NCI-H2171 (cell line): ENCODE measurements at regions not wholly inside any gene's neighbourhood (a gene's known extent, or its start where the extent isn't known, plus 50 kb on each side); places are given as distances from the start of the nearest gene placed in this dataset.
A peak's percentile ranks its signal among the peaks of the same experiment; 100 is the strongest.
"Not testable (repeated sequence)": the region's sequence is repeated elsewhere in the genome, so short reads cannot be mapped to it uniquely, and the experiment has no call there.

Experiments
- DNase-seq: peaks from one replicate; lab custom pipeline; 2025; lab: John Stamatoyannopoulos, UW

DNA sequence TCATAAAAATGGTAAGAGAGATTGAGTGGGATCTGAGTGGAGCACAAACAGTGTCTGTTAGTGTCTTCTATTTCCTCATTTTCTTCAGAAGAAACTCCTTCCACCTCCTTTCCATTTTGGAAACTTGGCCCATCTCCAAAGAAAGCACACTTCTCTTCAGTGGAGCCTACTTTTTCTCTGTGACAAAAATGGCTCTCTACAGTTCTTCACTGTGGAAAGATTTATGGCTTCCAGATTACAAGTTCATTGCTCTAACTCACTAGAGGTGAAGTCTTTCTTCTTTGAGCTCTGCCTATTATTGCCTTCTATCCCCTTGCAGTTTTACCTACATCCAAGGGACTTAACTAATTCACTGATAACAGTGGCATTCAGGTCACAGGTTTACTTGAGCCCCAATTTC lies 325.8 kb downstream of the ANTXR2 start:
- no peak for DNase-seq

- no peak for DNase-seq
Measured at GRCh38 chr4:79743014-79743413, 330.0 kb downstream of the ANTXR2 start.

- no peak for DNase-seq
Measured at GRCh38 chr4:79739912-79740311, 331.9 kb upstream of the GK2 start.

- DNase-seq: peak; percentile 21
Measured at GRCh38 chr4:79723507-79723906, 315.5 kb upstream of the GK2 start.

- no peak for DNase-seq
Measured at GRCh38 chr4:79700356-79700755, 292.3 kb upstream of the GK2 start.

- no peak for DNase-seq
Measured at GRCh38 chr4:79697444-79697843, 289.4 kb upstream of the GK2 start.

DNA sequence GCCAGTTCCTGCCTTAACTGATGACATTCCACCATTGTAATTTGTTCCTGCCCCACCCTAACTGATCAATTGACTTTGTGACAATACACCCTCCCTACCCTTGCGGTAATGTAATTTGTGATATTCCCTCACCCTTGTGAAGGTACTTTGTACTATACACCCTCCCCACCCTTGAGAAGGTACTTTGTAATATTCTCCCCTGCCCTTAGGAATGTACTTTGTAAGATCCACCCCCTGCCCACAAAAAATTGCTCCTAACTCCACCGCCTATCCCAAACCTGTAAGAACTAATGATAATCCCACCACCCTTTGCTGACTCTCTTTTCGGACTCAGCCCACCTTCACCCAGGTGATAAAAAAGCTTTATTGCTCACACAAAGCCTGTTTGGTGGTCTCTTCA lies 288.5 kb upstream of the GK2 start:
- not testable (repeated sequence) for DNase-seq

DNA sequence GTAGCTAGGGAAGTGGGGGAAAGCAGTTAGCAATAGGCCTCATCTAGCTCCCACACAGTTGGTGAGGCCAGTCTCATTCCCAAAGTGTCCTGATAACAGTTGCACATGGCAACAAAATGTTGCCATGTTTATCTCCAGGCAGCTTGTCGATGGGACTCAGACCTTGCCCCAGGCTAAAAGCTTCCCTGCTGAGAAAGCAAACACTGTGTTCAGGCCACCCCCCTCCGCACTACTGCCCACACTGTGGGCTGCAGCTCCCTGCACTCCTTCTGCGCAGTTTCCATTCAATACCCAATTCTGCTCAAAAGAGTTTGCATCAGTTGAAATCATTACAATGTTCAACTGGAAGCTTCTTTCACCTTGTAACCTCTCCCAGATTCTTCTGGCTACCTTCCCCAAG lies 287.8 kb upstream of the GK2 start:
- DNase-seq: no peak

DNA sequence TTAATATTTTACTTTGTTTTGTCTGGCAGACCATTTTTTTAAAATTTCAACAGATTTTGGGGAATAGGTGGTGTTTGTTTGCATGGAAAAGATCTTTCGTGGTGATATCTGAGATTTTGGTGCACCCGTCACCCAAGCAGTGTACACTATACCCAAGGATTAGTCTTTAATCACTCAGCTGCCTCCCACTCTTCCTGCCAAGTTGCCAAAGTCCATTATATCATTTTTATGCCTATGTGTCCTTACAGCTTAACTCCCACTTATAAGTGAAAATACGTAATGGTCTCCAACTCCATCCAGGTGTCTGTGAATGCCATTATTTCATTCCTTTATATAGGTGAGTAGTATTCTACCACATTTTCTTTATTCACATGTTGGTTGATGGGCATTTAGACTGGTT lies 281.7 kb upstream of the GK2 start:
- no peak for DNase-seq

DNA sequence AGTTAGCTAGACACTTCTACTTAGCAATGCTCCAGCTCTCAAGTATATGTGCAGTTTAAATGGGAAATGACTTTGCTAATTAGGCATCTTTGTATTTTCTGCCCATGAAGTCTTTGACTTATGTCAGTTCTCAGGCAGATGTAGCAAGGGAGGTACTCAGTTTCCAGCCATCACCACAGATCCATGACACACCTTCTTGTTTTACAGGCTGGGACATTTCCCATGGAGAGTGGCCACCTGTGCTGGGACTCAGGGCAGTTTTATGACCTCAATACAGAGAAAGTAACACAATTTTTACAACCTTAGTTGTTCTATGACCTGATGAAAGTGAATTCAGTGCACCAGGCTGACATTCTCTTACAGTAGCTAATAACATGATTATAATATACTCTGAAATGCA lies 280.7 kb upstream of the GK2 start:
- no peak for DNase-seq

- DNase-seq: no peak
Measured at GRCh38 chr4:79687006-79687405, 279.0 kb upstream of the GK2 start.

GRCh38 chr4:79685542-79685941 lies 277.5 kb upstream of the GK2 start:
- DNase-seq: no peak

DNA sequence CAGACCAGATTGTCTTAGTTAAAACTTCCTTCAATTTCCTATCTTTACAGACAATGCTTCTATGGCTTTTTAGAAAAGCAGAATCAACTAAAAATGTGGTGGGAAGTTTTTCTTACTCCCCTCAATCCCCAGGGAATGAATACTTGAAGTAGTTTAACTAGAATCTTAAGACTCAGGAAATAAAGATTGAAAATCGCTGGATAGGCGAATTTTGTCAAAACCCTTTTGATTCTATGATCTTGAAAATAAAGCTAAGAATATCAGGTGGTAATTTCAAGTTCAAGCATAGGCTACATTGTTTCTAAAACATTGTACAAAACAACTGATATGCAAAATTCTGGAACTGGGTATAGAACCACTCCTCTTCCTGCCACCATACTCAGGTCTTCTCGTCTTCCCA lies 276.5 kb upstream of the GK2 start:
- no peak for DNase-seq

- DNase-seq: no peak
Measured at GRCh38 chr4:79682801-79683530, 274.9 kb upstream of the GK2 start.

DNA sequence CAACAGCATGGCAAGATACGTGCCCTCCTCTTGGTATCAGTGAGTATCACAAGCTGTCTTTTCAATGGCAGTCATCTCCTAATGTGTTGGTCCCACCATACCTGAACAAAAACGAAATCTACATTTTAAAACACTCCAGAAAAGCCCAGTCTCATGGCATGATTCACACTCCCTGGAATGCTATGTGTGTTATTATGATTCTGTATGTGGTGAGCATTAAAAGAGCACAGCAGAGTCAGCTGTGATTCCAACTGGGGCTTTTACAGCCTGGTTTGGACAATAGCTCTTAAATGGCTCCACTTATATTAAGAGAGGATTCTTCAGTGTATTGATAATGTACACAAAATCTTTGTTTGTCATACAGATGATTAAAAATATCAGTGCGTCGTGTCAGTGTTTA lies 274.1 kb upstream of the GK2 start:
- no peak for DNase-seq

GRCh38 chr4:79679859-79680258 lies 271.8 kb upstream of the GK2 start:
- no peak for DNase-seq

DNA sequence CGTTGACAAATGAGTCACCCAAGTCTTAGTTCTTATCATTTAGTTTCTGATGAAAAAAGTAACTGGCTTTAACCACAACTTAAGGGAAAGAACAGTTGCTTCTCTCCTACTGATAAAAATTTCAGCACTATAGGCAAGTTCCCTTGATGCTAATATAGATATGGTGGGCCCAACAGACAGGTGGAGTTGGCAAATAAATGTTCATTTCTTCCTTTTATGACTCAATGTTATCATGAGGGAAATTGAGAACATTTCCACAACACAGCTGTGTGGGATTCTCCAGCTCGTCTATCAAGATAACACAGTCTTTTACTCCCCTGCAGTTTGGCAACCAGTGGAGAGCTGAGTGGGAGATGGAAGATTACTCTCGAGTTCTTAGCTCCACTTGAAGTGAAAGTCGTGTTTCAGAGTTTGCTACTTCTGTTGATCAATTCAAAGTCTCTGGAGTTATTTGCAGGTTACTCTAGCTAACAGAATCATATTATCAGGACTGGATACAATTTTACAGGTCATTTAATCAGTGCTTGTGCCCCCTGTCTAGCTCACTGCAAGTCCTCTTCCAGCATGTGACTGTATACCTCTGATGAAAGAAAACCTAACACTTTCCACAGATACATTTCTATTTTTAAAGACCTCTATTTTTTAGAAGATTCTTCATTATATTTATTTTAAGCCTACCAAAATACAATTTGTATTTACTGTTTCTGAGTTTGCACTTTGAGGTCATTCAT lies 270.6 kb upstream of the GK2 start:
- no peak for DNase-seq

- DNase-seq: no peak
Measured at GRCh38 chr4:79676705-79677104, 268.7 kb upstream of the GK2 start.

DNA sequence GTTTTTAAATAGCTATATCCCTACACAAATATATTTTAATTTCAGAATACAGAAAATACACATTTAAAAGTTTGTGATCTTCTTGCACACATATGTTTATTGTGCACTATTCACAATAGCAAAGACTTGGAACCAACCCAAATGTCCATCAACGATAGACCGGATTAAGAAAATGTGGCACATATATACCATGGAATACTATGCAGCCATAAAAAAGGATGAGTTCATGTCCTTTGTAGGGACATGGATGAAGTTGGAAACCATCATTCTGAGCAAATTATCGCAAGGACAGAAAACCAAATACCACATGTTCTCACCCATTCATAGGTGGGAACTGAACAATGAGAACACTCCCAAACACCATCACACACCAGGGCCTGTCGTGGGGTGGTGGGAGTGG lies 266.9 kb upstream of the GK2 start:
- DNase-seq: not testable (repeated sequence)

DNA sequence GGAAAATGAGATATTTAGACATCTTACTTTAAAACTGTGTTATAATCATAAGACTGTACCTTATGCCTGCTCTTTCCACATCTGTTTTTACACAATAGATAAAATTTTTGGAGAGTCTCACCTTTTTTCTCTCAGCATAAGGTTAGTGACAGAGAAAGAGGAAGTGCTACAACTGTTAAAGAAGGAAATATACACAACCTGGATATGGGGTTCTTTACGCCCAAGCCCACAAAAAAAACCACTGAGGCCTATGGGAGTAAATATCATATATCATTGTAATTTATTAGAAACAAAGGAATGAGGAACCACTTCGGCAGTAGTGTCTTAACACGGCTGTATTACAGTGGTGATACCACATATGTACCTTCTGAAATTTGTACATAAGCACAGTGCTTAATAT lies 265.9 kb upstream of the GK2 start:
- no peak for DNase-seq

DNA sequence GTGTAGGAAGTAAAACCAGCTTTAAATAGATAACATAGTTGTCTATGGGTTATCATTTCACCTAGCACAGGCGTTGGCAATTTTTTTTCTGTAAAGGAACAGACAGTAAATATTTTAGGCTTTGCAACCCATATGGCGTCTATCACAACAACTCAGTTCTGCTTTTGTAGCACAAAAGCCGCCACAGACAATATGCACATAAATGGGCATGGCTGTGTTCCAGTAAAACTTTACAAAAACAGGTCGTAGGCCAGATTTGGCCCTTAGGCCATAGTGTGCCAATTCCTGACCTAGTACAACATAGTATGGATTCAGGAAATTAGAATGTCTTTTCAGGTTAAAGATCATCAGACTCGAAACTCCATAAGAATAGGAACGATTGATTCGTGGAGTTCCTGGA lies 265.3 kb upstream of the GK2 start:
- DNase-seq: no peak

DNA sequence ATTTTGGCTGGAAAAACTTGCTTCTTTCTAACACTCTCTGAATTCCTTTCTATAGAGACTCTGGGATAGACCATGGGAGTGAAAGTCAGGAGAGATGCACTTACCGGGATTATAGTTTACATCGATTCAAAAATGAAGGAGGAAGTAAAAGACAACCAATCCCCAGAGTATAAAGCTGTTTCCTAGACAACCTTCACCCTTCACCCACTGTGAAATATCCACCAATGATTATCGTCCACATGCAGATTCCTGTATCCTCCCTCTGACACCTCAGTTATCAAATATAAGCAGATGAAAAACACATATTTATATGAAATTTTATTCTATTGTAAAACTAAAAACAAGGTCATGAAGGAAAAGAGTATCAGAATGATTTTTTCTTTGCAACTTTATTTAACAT lies 258.8 kb upstream of the GK2 start:
- no peak for DNase-seq

- no peak for DNase-seq
Measured at GRCh38 chr4:79666112-79666511, 258.1 kb upstream of the GK2 start.

- no peak for DNase-seq
Measured at GRCh38 chr4:79663865-79664264, 255.8 kb upstream of the GK2 start.
